MM.1S (cell line): ENCODE measurements at regions not wholly inside any gene's neighbourhood (a gene's known extent, or its start where the extent isn't known, plus 50 kb on each side); places are given as distances from the start of the nearest gene placed in this dataset.

ENCODE experiments used
- DNase-seq: peaks from one replicate; pipeline ENCODE4 v3.0.0-alpha.2; 2015
- H2AFZ ChIP-seq: fragments of 300-600 bp; sonication (generic); 2 replicates; pipeline ENCODE4 v1.6.0; 2016; ENCODE audit warnings: antibody characterized with exemption, low read length
- H3F3A ChIP-seq: fragments of 300-600 bp; sonication (generic); 2 replicates; pipeline ENCODE4 v1.6.1; 2016; ENCODE audit warnings: mild to moderate bottlenecking, antibody characterized with exemption, low read length, moderate library complexity, mixed read lengths; ENCODE audit not compliant: insufficient read depth
- H3K27ac ChIP-seq: fragments of 300-600 bp; sonication (generic); 2 replicates; pipeline ENCODE4 v1.5.1; 2016; ENCODE audit warnings: mild to moderate bottlenecking, low read length
- H3K27me3 ChIP-seq: fragments of 300-600 bp; sonication (generic); replicated peaks from 2 replicates; pipeline ENCODE4 v1.6.0; 2016; ENCODE audit warnings: low read length; ENCODE audit not compliant: insufficient read depth
- H3K36me3 ChIP-seq: fragments of 300-600 bp; sonication (generic); replicated peaks from 2 replicates; pipeline ENCODE4 v1.6.1; 2016; ENCODE audit warnings: mild to moderate bottlenecking, low read length, mixed read lengths; ENCODE audit not compliant: insufficient read depth
- H3K4me1 ChIP-seq: fragments of 300-600 bp; sonication (generic); 2 replicates; pipeline ENCODE4 v1.6.1; 2016; ENCODE audit warnings: low read length, mixed read lengths
- H3K4me2 ChIP-seq: fragments of 300-600 bp; sonication (generic); 2 replicates; pipeline ENCODE4 v1.6.0; 2016; ENCODE audit warnings: low read depth, low read length
- H3K4me3 ChIP-seq: fragments of 300-600 bp; sonication (generic); 2 replicates; pipeline ENCODE4 v1.5.1; 2016; ENCODE audit warnings: low read length, mixed read lengths
- H3K79me2 ChIP-seq: fragments of 300-600 bp; sonication (generic); 2 replicates; pipeline ENCODE4 v1.6.1; 2016; ENCODE audit warnings: mixed run types, low read length, mixed read lengths
- H3K9ac ChIP-seq: fragments of 300-600 bp; sonication (generic); 2 replicates; pipeline ENCODE4 v1.6.1; 2016; ENCODE audit warnings: low read length, mixed read lengths
- H3K9me2 ChIP-seq: fragments of 300-600 bp; sonication (generic); replicated peaks from 2 replicates; pipeline ENCODE4 v1.6.1; 2016; ENCODE audit warnings: mild to moderate bottlenecking, low read length, mixed read lengths; ENCODE audit not compliant: insufficient read depth
- H3K9me3 ChIP-seq: fragments of 300-600 bp; sonication (generic); replicated peaks from 2 replicates; pipeline ENCODE4 v1.6.1; 2016; ENCODE audit warnings: mild to moderate bottlenecking, low read length, mixed read lengths; ENCODE audit not compliant: insufficient read depth
- H4K20me1 ChIP-seq: fragments of 300-600 bp; sonication (generic); 2 replicates; pipeline ENCODE4 v1.6.1; 2016; ENCODE audit warnings: mild to moderate bottlenecking, low read length, moderate library complexity, mixed read lengths; ENCODE audit not compliant: insufficient read depth
- CTCF ChIP-seq: fragments of 300-600 bp; sonication (generic); IDR thresholded peaks from 2 replicates; pipeline ENCODE4 v1.5.1; 2016; ENCODE audit warnings: antibody characterized with exemption, low read length, mixed read lengths
- EZH2 ChIP-seq: fragments of 300-600 bp; sonication (generic); optimal IDR thresholded peaks from 2 replicates; pipeline ENCODE3; 2017; ENCODE audit warnings: low read depth, mild to moderate bottlenecking, antibody characterized with exemption, low read length, mixed read lengths
- EZH2phosphoT487 ChIP-seq: fragments of 300-600 bp; sonication (generic); IDR thresholded peaks from 2 replicates; pipeline ENCODE4 v1.6.1; 2018; ENCODE audit warnings: antibody characterized with exemption, low read length

- Histone ChIP-seq H3K27ac (no peak overlapping the region), H3K36me3 (no peaks in the 10 kb centered on the region), H3K4me3 (no peak overlapping the region), H3F3A (no peaks in the 10 kb centered on the region), H3K9me3 (no peaks in the 10 kb centered on the region), H3K4me2 (no peak overlapping the region), H3K9ac (no peak overlapping the region), H3K4me1 (no peaks in the 10 kb centered on the region), H3K27me3 (no peaks in the 10 kb centered on the region), H3K9me2 (no peaks in the 10 kb centered on the region), H4K20me1 (no peaks in the 10 kb centered on the region), H2AFZ (no peak overlapping the region), H3K79me2 (no peaks in the 10 kb centered on the region)
- TF ChIP-seq EZH2 (no peak), EZH2phosphoT487 (no peak), CTCF (no peak)
- no peak for DNase-seq
Observed at GRCh38 chr4:17065821-17066220, 167.4 kb upstream of the LDB2 start.

- Histone ChIP-seq H3K27me3 (no peaks in the 10 kb centered on the region), H2AFZ (no peak overlapping the region), H3K4me1 (no peaks in the 10 kb centered on the region), H3K36me3 (no peaks in the 10 kb centered on the region), H3K4me3 (no peak overlapping the region), H3F3A (no peaks in the 10 kb centered on the region), H3K9ac (no peak overlapping the region), H3K9me3 (no peaks in the 10 kb centered on the region), H4K20me1 (no peaks in the 10 kb centered on the region), H3K79me2 (no peaks in the 10 kb centered on the region), H3K9me2 (no peaks in the 10 kb centered on the region), H3K4me2 (no peak overlapping the region), H3K27ac (no peak overlapping the region)
- DNase-seq, result no peak
- no peak for TF ChIP-seq EZH2phosphoT487
- TF ChIP-seq EZH2, result no peak
- TF ChIP-seq CTCF, result no peak
Observed at GRCh38 chr4:17064959-17065358, 166.5 kb upstream of the LDB2 start.

GRCh38 chr4:17063888-17064287 lies 165.4 kb upstream of the LDB2 start:
- Histone ChIP-seq H3K79me2 (no peaks in the 10 kb centered on the region), H3K9ac (no peak overlapping the region), H3K9me2 (no peaks in the 10 kb centered on the region), H3K4me1 (no peaks in the 10 kb centered on the region), H3F3A (no peaks in the 10 kb centered on the region), H3K36me3 (no peaks in the 10 kb centered on the region), H3K27ac (no peak overlapping the region), H3K4me2 (no peak overlapping the region), H4K20me1 (no peaks in the 10 kb centered on the region), H3K27me3 (no peaks in the 10 kb centered on the region), H3K4me3 (no peak overlapping the region), H3K9me3 (no peaks in the 10 kb centered on the region), H2AFZ (no peak overlapping the region)
- DNase-seq, result no peak
- TF ChIP-seq EZH2phosphoT487 (no peak), EZH2 (no peak), CTCF (no peak)
